Fibroblast of skin of back (primary cell): ENCODE measurements at regions not wholly inside any gene's neighbourhood (a gene's known extent, or its start where the extent isn't known, plus 50 kb on each side); places are given as distances from the start of the nearest gene placed in this dataset.

Experiments used
- DNase-seq: peaks from one replicate; pipeline ENCODE4 v3.0.0-alpha.2; 2013

- no peak for DNase-seq
Measured at GRCh38 chr14:44701563-44702263, 194.6 kb upstream of the FSCB start.

- DNase-seq, result no peak
Measured at GRCh38 chr14:44700694-44701093, 193.6 kb upstream of the FSCB start.

- peak; percentile 11 for DNase-seq
Measured at GRCh38 chr14:44700184-44700583, 193.1 kb upstream of the FSCB start.

GRCh38 chr14:44699391-44699790 lies 192.3 kb upstream of the FSCB start:
- no peak for DNase-seq

- no peak for DNase-seq
Measured at GRCh38 chr14:44669496-44669895, 162.4 kb upstream of the FSCB start.

- no peak for DNase-seq
Measured at GRCh38 chr14:44663136-44663535, 156.1 kb upstream of the FSCB start.

GRCh38 chr14:44662250-44662891 lies 155.3 kb upstream of the FSCB start:
- DNase-seq, result no peak

- no peak for DNase-seq
Measured at GRCh38 chr14:44658389-44658696, 151.3 kb upstream of the FSCB start.

- DNase-seq, result no peak
Measured at GRCh38 chr14:44657696-44658388, 150.8 kb upstream of the FSCB start.

- DNase-seq, result no peak
Measured at GRCh38 chr14:44657203-44657602, 150.1 kb upstream of the FSCB start.

GRCh38 chr14:44654591-44654990 lies 147.5 kb upstream of the FSCB start:
- no peak for DNase-seq

- DNase-seq, result no peak
Measured at GRCh38 chr14:44653641-44654040, 146.6 kb upstream of the FSCB start.

- no peak for DNase-seq
Measured at GRCh38 chr14:44652640-44653039, 145.6 kb upstream of the FSCB start.

- no peak for DNase-seq
Measured at GRCh38 chr14:44649061-44649460, 142.0 kb upstream of the FSCB start.

- DNase-seq, result no peak
Measured at GRCh38 chr14:44640416-44640815, 133.3 kb upstream of the FSCB start.

GRCh38 chr14:44639781-44640385 lies 132.8 kb upstream of the FSCB start:
- DNase-seq, result no peak

- no peak for DNase-seq
Measured at GRCh38 chr14:44634692-44635091, 127.6 kb upstream of the FSCB start.

GRCh38 chr14:44626423-44626822 lies 119.3 kb upstream of the FSCB start:
- DNase-seq, result no peak

- no peak for DNase-seq
Measured at GRCh38 chr14:44625098-44625497, 118.0 kb upstream of the FSCB start.

GRCh38 chr14:44620121-44621019 lies 113.3 kb upstream of the FSCB start:
- DNase-seq, result no peak

GRCh38 chr14:44616204-44616603 lies 109.1 kb upstream of the FSCB start:
- DNase-seq, result no peak

GRCh38 chr14:44613061-44613712 lies 106.1 kb upstream of the FSCB start:
- DNase-seq, result no peak
